Left lung (tissue), 4 donors: ENCODE measurements at regions not wholly inside any gene's neighbourhood (a gene's known extent, or its start where the extent isn't known, plus 50 kb on each side); places are given as distances from the start of the nearest gene placed in this dataset.

Experiments used
- ATAC-seq: fragments of 200-7000 bp; cut with Tn5 transposase; one replicate; pipeline ENCODE4 v1.9.1; 2020; ENCODE audit warnings: moderate library complexity
- DNase-seq, 4 donors: peaks; one replicate each; pipeline ENCODE4 v3.0.0-alpha.2; 2013 to 2020
- H3K27ac ChIP-seq, 2 donors: fragments of 200-600 bp; sonication (generic) in 1 of 2; one replicate each; pipeline versions ENCODE4 v1.5.0 to v1.8.0; 2020 to 2021
- H3K27me3 ChIP-seq, 2 donors: fragments of 200-600 bp; sonication (generic) in 1 of 2; one replicate each; pipeline versions ENCODE4 v1.5.0 to v1.8.0; 2020 to 2021
- H3K36me3 ChIP-seq, 2 donors: fragments of 200-600 bp; sonication (generic) in 1 of 2; one replicate each; pipeline versions ENCODE4 v1.5.0 to v1.8.0; 2020 to 2021
- H3K4me1 ChIP-seq, 2 donors: fragments of 200-600 bp; one replicate each; pipeline ENCODE4 v1.8.0; 2021
- H3K4me3 ChIP-seq, 2 donors: fragments of 200-600 bp; sonication (generic) in 1 of 2; one replicate each; pipeline versions ENCODE4 v1.5.0 to v1.8.0; 2020 to 2021; ENCODE audit warnings: mild to moderate bottlenecking in 1 of 2
- H3K9me3 ChIP-seq, 2 donors: fragments of 200-600 bp; sonication (generic) in 1 of 2; one replicate each; pipeline versions ENCODE4 v1.5.0 to v1.8.0; 2020 to 2021
- intact Hi-C, 2 donors: fragments of 100-400 bp; cut with DNase I; formaldehyde crosslinking; loops; one replicate each; pipeline versions ENCODE4 v1.11.2 to v1.14.2; 2022
- TF ChIP-seq, protein P1 (sequence below), 2 donors: fragments of 200-600 bp; sonication (generic) in 1 of 2; IDR thresholded peaks; one replicate each; pipeline versions ENCODE4 v1.5.0 to v1.8.0; 2021; ENCODE audit warnings: antibody characterized with exemption in 2 of 2
- donor health status: DM: no; HTN: yes; CAD: no.
- donor health status: DM: no; HTN: no; CAD: no.

DNA sequence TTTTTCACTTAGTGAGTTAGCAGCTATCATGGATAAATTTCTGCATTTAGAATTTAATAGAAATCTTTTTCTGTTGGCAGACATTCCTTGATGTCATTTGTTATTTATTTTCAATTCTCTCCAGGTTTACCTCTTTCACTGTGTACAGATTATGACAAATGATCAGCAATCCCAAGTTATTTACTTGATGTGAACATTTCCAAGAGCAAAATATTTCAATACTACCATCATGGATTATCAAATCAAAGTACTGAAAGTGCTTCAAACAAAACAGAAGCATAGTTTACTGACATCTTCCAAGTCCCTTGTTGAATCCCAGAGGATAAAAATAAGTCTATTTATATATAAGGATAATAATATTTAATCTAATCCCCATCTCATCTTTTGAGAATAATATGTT is 852.2 kb upstream of the CITED2 start:
- no peaks in the 10 kb centered on the region for H3K4me1 ChIP-seq
- no peak overlapping the region for H3K4me3 ChIP-seq
- peaks cover 0 to 10% of the 10 kb centered on the region in 2 donors for H3K9me3 ChIP-seq
- no peak overlapping the region for H3K27ac ChIP-seq
- TF ChIP-seq, protein P1, sequence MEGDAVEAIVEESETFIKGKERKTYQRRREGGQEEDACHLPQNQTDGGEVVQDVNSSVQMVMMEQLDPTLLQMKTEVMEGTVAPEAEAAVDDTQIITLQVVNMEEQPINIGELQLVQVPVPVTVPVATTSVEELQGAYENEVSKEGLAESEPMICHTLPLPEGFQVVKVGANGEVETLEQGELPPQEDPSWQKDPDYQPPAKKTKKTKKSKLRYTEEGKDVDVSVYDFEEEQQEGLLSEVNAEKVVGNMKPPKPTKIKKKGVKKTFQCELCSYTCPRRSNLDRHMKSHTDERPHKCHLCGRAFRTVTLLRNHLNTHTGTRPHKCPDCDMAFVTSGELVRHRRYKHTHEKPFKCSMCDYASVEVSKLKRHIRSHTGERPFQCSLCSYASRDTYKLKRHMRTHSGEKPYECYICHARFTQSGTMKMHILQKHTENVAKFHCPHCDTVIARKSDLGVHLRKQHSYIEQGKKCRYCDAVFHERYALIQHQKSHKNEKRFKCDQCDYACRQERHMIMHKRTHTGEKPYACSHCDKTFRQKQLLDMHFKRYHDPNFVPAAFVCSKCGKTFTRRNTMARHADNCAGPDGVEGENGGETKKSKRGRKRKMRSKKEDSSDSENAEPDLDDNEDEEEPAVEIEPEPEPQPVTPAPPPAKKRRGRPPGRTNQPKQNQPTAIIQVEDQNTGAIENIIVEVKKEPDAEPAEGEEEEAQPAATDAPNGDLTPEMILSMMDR (IDR thresholded peaks at IDR 0.05), result no peak
- intact Hi-C loops, result no loop called here
- ATAC-seq, result no peak
- H3K36me3 ChIP-seq, result no peaks in the 10 kb centered on the region
- no peaks in the 10 kb centered on the region for H3K27me3 ChIP-seq
- no peak for DNase-seq

DNA sequence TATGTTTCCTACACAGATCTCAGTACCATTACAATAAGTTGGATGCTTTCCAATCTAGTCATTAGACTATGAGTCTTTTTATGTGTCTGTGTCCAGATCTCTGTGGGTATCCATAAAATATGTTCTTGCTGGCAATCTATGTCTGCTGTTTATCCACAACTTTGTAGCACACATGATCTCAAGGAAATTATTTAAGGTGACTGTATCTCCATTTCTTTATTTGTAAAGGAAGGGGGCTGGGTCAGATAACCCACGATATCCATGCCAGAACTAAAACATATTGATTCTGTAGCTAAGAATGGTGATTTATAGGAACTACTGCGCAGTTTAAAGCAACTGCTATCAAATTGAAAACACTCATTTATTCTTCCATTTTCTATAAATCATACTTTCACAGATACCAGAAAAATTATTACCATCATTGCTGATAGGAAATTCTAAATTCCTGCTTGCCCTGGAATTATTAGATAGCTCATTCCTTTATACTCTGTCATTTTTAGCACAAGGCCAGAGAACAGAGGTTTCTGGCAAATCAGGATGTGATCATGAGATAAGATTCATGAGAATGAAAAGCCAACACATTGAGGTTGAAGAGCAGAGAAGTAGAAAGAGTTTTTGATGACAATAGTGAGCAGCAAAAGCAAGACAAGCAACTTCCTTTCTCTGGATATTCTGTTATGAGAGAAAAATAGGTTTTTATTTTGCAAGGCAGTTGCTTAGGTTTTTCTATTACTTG is 851.4 kb upstream of the CITED2 start:
- TF ChIP-seq, protein P1 (IDR thresholded peaks at IDR 0.05), result no peak
- H3K36me3 ChIP-seq, result no peaks in the 10 kb centered on the region
- intact Hi-C loops, result no loop called here

DNA sequence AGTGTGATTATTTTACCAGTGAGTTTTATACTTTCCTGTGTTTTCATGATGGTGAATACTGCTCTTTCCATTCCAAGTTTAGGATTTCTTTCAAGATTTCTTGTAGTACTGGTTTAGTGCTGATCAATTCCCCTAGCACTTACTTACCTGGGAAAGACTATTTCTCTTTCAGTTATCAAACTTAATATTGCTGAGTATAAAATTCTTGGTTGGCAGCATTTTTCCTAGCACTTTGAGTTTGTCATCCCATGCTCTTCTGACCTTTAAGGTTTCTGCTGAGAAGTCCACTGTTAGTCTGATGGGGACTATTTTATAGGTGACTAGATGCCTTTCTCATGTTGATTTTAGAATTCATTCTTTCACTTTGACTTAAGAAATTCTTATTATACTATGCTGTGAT is 842.8 kb upstream of the CITED2 start:
- H3K4me1 ChIP-seq, result no peaks in the 10 kb centered on the region
- DNase-seq, result no peak
- no peak overlapping the region for H3K27ac ChIP-seq
- ATAC-seq, result no peak
- peaks cover 8 to 31% of the 10 kb centered on the region in 2 donors for H3K9me3 ChIP-seq
- no peaks in the 10 kb centered on the region for H3K27me3 ChIP-seq
- H3K36me3 ChIP-seq, result no peaks in the 10 kb centered on the region
- no peak overlapping the region for H3K4me3 ChIP-seq
- TF ChIP-seq, protein P1 (IDR thresholded peaks at IDR 0.05), result no peak
- intact Hi-C loops, result no loop called here

More for the DNA sequence above, 851.4 kb upstream of the CITED2 start:
- H3K9me3 ChIP-seq, result peaks cover 0 to 4% of the 10 kb centered on the region in 2 donors
- no peaks in the 10 kb centered on the region for H3K4me1 ChIP-seq
- no peak overlapping the region for H3K27ac ChIP-seq
- ATAC-seq, result no peak
- DNase-seq, result no peak
- H3K4me3 ChIP-seq, result no peak overlapping the region
- no peaks in the 10 kb centered on the region for H3K27me3 ChIP-seq

DNA sequence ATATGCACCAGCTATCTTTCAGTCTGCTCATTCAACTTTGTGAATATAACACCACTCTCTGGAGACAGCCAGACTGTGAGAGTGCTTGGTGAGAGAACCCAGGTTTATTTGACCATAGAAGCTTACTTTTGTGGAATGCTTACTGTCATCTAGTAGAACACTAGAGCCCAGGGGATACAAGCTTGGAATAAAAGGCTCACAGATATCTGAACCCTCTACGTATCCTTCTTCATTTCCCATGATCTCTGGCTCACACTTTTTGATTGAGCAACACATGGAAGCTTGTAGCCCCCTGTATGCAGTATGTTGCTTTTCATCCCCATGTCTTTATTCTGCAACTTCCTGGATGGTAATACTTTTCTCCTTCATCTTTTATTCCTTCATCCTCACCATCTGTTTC is 835.3 kb upstream of the CITED2 start:
- intact Hi-C loops, result no loop called here
- H3K9me3 ChIP-seq, result peaks cover 0 to 2% of the 10 kb centered on the region in 2 donors
- no peak overlapping the region for H3K27ac ChIP-seq
- peak in 1 of 4 donors; percentile 22 for DNase-seq
- TF ChIP-seq, protein P1 (IDR thresholded peaks at IDR 0.05), result no peak
- no peak for ATAC-seq
- no peaks in the 10 kb centered on the region for H3K36me3 ChIP-seq
- no peaks in the 10 kb centered on the region for H3K4me1 ChIP-seq
- H3K27me3 ChIP-seq, result no peaks in the 10 kb centered on the region
- no peak overlapping the region for H3K4me3 ChIP-seq

DNA sequence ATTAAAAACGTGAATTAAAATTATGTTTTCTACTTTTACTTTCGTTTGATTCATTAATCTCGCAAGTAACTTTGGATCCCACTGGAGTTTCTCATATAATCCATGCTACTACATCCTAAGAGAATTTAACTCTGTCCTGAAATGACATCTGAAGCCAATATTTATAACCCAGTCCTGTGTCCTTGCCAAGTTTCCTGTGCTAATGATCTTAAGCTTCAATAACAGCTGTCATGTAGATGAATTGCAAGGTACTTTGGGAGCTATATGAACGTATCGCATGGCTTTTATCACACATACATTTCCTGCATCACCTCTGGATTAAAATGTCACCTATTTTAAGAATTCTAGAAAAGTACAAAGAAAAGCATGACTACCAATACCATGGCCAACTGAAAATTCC is 833.8 kb upstream of the CITED2 start:
- intact Hi-C loops, result no loop called here
- no peak for ATAC-seq
- Histone ChIP-seq H3K27ac (no peak overlapping the region), H3K36me3 (no peaks in the 10 kb centered on the region), H3K4me1 (peaks cover 3% of the 10 kb centered on the region in 2 donors), H3K4me3 (no peak overlapping the region), H3K27me3 (no peaks in the 10 kb centered on the region), H3K9me3 (no peaks in the 10 kb centered on the region)
- no peak for DNase-seq
- TF ChIP-seq, protein P1 (IDR thresholded peaks at IDR 0.05), result no peak
